HepG2 (cell line): ENCODE measurements at regions not wholly inside any gene's neighbourhood (a gene's known extent, or its start where the extent isn't known, plus 50 kb on each side); places are given as distances from the start of the nearest gene placed in this dataset.

Source experiments
- ATAC-seq: fragments of 200-7000 bp; cut with Tn5 transposase; 3 replicates; pipeline ENCODE4 v1.9.1; 2020; ENCODE audit warnings: mild to moderate bottlenecking, moderate library complexity
- BruUV-seq: library from RNA; stranded (reverse); fragments of 400-500 nt; replicated peaks from 2 replicates; lab custom pipeline; 2021; lab: Mats Ljungman, UMichigan
- CTCF ChIA-PET: fragments of 300-600 bp; formaldehyde crosslinking; extraction: SDS; loops from one replicate; lab custom pipeline; 2021; ENCODE audit warnings: low total read pairs, inconsistent platforms, low intra/inter-chr PET ratio; lab: Yijun Ruan, JAX
- POLR2A ChIA-PET: fragments of 350-600 bp; sonication (Branson Sonifier 250); formaldehyde crosslinking; loops from one replicate; lab custom pipeline; 2020; ENCODE audit warnings: antibody characterized with exemption, inconsistent platforms; lab: Yijun Ruan, JAX
- DNase-seq: peaks from one replicate; pipeline ENCODE4 v3.0.0-alpha.2; 2015; ENCODE audit warnings: low spot score
- FAIRE-seq: peaks from 3 replicates; lab custom pipeline; 2011; peaks lifted over from hg19 to GRCh38; lab: Jason Lieb, UNC
- H2AFZ ChIP-seq: one replicate; pipeline ENCODE4 v1.6.1; 2011; ENCODE audit warnings: low read length, inconsistent platforms
- H3K27ac ChIP-seq: fragments of 300-600 bp; 3 replicates; pipeline ENCODE4 v1.8.0; 2011; ENCODE audit warnings: mixed run types, mild to moderate bottlenecking, mixed read lengths, low read length, inconsistent platforms; ENCODE audit not compliant: insufficient read depth; ENCODE audit errors: extremely low read length
- H3K27me3 ChIP-seq, 2 experiments: fragments of 200-600 bp in 1 of 2; 2 replicates in 1 of 2; 3 replicates in 1 of 2; pipeline versions ENCODE4 v1.6.0 to v1.8.0; 2011; ENCODE audit warnings: low read length in 2 of 2, mild to moderate bottlenecking in 2 of 2, moderate library complexity in 2 of 2, inconsistent platforms in 1 of 2; ENCODE audit not compliant: insufficient read depth in 2 of 2, control insufficient read depth in 1 of 2
- H3K36me3 ChIP-seq, 2 experiments: fragments of 200-600 bp in 1 of 2; replicated peaks in 1 of 2; 2 replicates in 1 of 2; 3 replicates in 1 of 2; pipeline versions ENCODE4 v1.5.1 to v1.8.0; 2011; ENCODE audit warnings: low read length in 2 of 2, inconsistent platforms in 1 of 2; ENCODE audit not compliant: insufficient read depth in 2 of 2, control insufficient read depth in 1 of 2
- H3K4me1 ChIP-seq: 2 replicates; pipeline ENCODE4 v1.5.1; 2012; ENCODE audit warnings: low read length, inconsistent platforms; ENCODE audit not compliant: insufficient read depth
- H3K4me2 ChIP-seq: 2 replicates; pipeline ENCODE4 v1.6.0; 2011; ENCODE audit warnings: low read depth, low read length, inconsistent platforms
- H3K4me3 ChIP-seq, 3 experiments: fragments of 200-600 bp in 1 of 3; sonication (generic), shearing (Covaris generic) in 1 of 3; replicated peaks in 1 of 3; 2 replicates each; pipeline ENCODE4 v1.5.1; 2011 to 2016; ENCODE audit warnings: low read length in 3 of 3, inconsistent platforms in 2 of 3, low read depth in 2 of 3, mild to moderate bottlenecking in 2 of 3, control low read depth in 1 of 3, mixed read lengths in 1 of 3; ENCODE audit not compliant: insufficient read depth in 1 of 3
- H3K79me2 ChIP-seq: one replicate; pipeline ENCODE4 v1.6.1; 2011; ENCODE audit warnings: low read length, inconsistent platforms; ENCODE audit not compliant: insufficient read depth
- H3K9ac ChIP-seq: 2 replicates; pipeline ENCODE4 v1.6.0; 2011; ENCODE audit warnings: mild to moderate bottlenecking, low read depth, low read length, inconsistent platforms; ENCODE audit not compliant: insufficient read depth
- H3K9me3 ChIP-seq: 2 replicates; pipeline ENCODE4 v1.5.1; 2012; ENCODE audit warnings: mild to moderate bottlenecking, low read length
- H4K20me1 ChIP-seq: 2 replicates; pipeline ENCODE4 v1.6.0; 2011; ENCODE audit warnings: inconsistent platforms, mild to moderate bottlenecking, low read length, moderate library complexity; ENCODE audit not compliant: insufficient read depth
- ARID2 ChIP-seq: sonication (generic); formaldehyde crosslinking; IDR thresholded peaks from 2 replicates; pipeline ENCODE4 v1.8.1; 2022; ENCODE audit warnings: mild to moderate bottlenecking, missing genetic modification reagents, borderline replicate concordance
- ATAD3A ChIP-seq: sonication (generic); formaldehyde crosslinking; IDR thresholded peaks from 2 replicates; pipeline ENCODE4 v1.4.0; 2020; ENCODE audit warnings: missing genetic modification reagents
- GABPA ChIP-seq, 2 experiments: IDR thresholded peaks; 2 replicates each; pipeline ENCODE4 v1.6.1; 2011 to 2016; ENCODE audit warnings: low read depth in 2 of 2, low read length in 1 of 2, missing biosample characterization in 1 of 2, missing genetic modification characterization in 1 of 2
- GATAD2A ChIP-seq: IDR thresholded peaks from 2 replicates; pipeline ENCODE4 v1.6.1; 2016
- HMGA1 ChIP-seq: sonication (generic); formaldehyde crosslinking; conservative IDR thresholded peaks from 2 replicates; pipeline ENCODE4 v1.4.0; 2020; ENCODE audit warnings: missing genetic modification reagents
- JDP2 ChIP-seq: sonication (generic); formaldehyde crosslinking; IDR thresholded peaks from 2 replicates; pipeline ENCODE4 v1.8.1; 2022; ENCODE audit warnings: missing genetic modification reagents, borderline replicate concordance
- KMT2A ChIP-seq: sonication (generic); formaldehyde crosslinking; IDR thresholded peaks from 2 replicates; pipeline ENCODE4 v1.4.0; 2020; ENCODE audit warnings: missing genetic modification reagents
- MLLT10 ChIP-seq: sonication (generic); formaldehyde crosslinking; IDR thresholded peaks from 2 replicates; pipeline ENCODE4 v1.4.0; 2020; ENCODE audit warnings: missing genetic modification reagents
- NPAS2 ChIP-seq: sonication (generic); formaldehyde crosslinking; IDR thresholded peaks from 2 replicates; pipeline ENCODE4 v1.8.0; 2022; ENCODE audit warnings: mild to moderate bottlenecking, missing genetic modification reagents, borderline replicate concordance
- PHB2 ChIP-seq: fragments of 450-650 bp; IDR thresholded peaks from 2 replicates; pipeline ENCODE4 v1.6.1; 2018; ENCODE audit not compliant: partially characterized antibody
- POLR2AphosphoS2 ChIP-seq: IDR thresholded peaks from 2 replicates; pipeline ENCODE4 v1.6.1; 2011; ENCODE audit warnings: low read depth, low read length, improper control_type of control experiment
- PRDM10 ChIP-seq: sonication (generic); formaldehyde crosslinking; IDR thresholded peaks from 2 replicates; pipeline ENCODE4 v1.4.0; 2020; ENCODE audit warnings: low read depth, missing genetic modification reagents
- RFX5 ChIP-seq: IDR thresholded peaks from 2 replicates; pipeline ENCODE4 v1.6.1; 2011; ENCODE audit warnings: low read depth, low read length, improper control_type of control experiment
- THAP7 ChIP-seq: sonication (generic); formaldehyde crosslinking; IDR thresholded peaks from 2 replicates; pipeline ENCODE4 v1.8.1; 2023; ENCODE audit warnings: mild to moderate bottlenecking, missing genetic modification reagents
- ZNF451 ChIP-seq: sonication (generic); formaldehyde crosslinking; IDR thresholded peaks from 2 replicates; pipeline ENCODE4 v1.5.0; 2020; ENCODE audit warnings: mild to moderate bottlenecking, missing genetic modification reagents
- ZNF468 ChIP-seq: sonication (generic); formaldehyde crosslinking; IDR thresholded peaks from 2 replicates; pipeline ENCODE4 v1.8.0; 2022; ENCODE audit warnings: mild to moderate bottlenecking, moderate library complexity, missing genetic modification reagents
- ZNF513 ChIP-seq: sonication (generic); formaldehyde crosslinking; conservative IDR thresholded peaks from 2 replicates; pipeline ENCODE4 v1.5.0; 2020; ENCODE audit warnings: missing genetic modification reagents
- ZNF543 ChIP-seq: sonication (generic); formaldehyde crosslinking; IDR thresholded peaks from 2 replicates; pipeline ENCODE4 v1.4.0; 2020; ENCODE audit warnings: mild to moderate bottlenecking, missing genetic modification reagents
- ZNF670 ChIP-seq: sonication (generic); formaldehyde crosslinking; IDR thresholded peaks from 2 replicates; pipeline ENCODE4 v1.8.0; 2022; ENCODE audit warnings: mild to moderate bottlenecking, missing genetic modification reagents, borderline replicate concordance
- ZNF792 ChIP-seq: IDR thresholded peaks from 2 replicates; pipeline ENCODE4 v1.6.1; 2016
- ZNF879 ChIP-seq: sonication (generic); formaldehyde crosslinking; IDR thresholded peaks from 2 replicates; pipeline ENCODE4 v1.8.1; 2023; ENCODE audit warnings: missing genetic modification reagents
- WGBS: methylation state at CpG from one replicate; pipeline ENCODE4 v1.1.6; 2017; ENCODE audit warnings: low lambda C conversion rate; 5-methylcytosine and 5-hydroxymethylcytosine counted together
- in situ Hi-C: cut with HindIII; loops from 2 replicates; pipeline ENCODE4 v1.10.0; 2017; ENCODE audit warnings: low pct_unique_long_range_greater_than_20kb; ENCODE audit not compliant: extremely low pct_ligation_motif_present
- intact Hi-C: fragments of 100-400 bp; cut with micrococcal nuclease; formaldehyde crosslinking; loops from one replicate; pipeline ENCODE4 v1.10.0; 2022; ENCODE audit not compliant: unreplicated experiment
- TF ChIP-seq, protein P1 (sequence below): IDR thresholded peaks from 2 replicates; pipeline ENCODE4 v1.6.1; 2016; ENCODE audit warnings: mild to moderate bottlenecking, missing biosample characterization, missing genetic modification reagents

- TF ChIP-seq ZNF879 (CRISPR knock-in tag) (no peak), GABPA (IDR thresholded peaks at IDR 0.05; ENCODE audit: low read depth, low read length) (no peak), GABPA (CRISPR knock-in tag; IDR thresholded peaks at IDR 0.05; ENCODE audit: low read depth) (no peak), GATAD2A (CRISPR knock-in tag) (no peak), ATAD3A (CRISPR knock-in tag) (no peak), MLLT10 (CRISPR knock-in tag) (no peak), RFX5 (no peak), HMGA1 (no peak), NPAS2 (CRISPR knock-in tag) (no peak), ZNF451 (CRISPR knock-in tag) (no peak), JDP2 (CRISPR knock-in tag) (no peak), KMT2A (CRISPR knock-in tag) (no peak), THAP7 (no peak)
- TF ChIP-seq, protein P1, sequence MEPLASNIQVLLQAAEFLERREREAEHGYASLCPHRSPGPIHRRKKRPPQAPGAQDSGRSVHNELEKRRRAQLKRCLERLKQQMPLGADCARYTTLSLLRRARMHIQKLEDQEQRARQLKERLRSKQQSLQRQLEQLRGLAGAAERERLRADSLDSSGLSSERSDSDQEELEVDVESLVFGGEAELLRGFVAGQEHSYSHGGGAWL = no peak
Measured at GRCh38 chr1:63205776-63206175, 116.6 kb upstream of the FOXD3 start (continued).

DNA sequence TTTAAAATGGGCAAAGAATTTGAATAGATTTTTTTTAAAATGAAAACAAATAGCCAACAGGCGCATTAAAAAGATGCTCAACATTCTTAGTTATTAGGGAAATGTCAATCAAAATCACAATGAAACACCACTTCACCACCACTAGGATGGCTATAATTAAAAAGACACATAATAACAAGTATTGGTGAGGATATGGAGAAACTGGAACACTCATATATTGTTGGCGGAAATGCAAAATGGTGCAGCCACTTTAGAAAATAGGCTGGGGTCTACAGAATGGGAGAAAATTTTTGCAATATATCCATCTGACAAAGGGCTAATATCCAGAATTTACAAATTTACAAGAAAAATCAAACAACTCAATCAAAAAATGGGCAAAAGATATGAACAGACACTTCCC, 107.8 kb upstream of the FOXD3 start:
- H4K20me1 ChIP-seq = no peaks in the 10 kb centered on the region
- no peak overlapping the region for H3K4me2 ChIP-seq
- no peaks in the 10 kb centered on the region for H3K79me2 ChIP-seq
- H3K4me1 ChIP-seq = no peaks in the 10 kb centered on the region
- intact Hi-C loops = no loop called here
- DNase-seq = no peak
- H3K36me3 ChIP-seq = no peaks in the 10 kb centered on the region
- BruUV-seq = no TSS peak
- H3K9ac ChIP-seq = no peak overlapping the region
- peaks cover 0 to 4% of the 10 kb centered on the region in 2 experiments; a peak in 1 of 5 replicates for H3K27me3 ChIP-seq
- no peaks in the 10 kb centered on the region for H3K9me3 ChIP-seq
- POLR2A ChIA-PET = no interaction called here
- H3K27ac ChIP-seq = no peak overlapping the region
- ATAC-seq = no peak
- FAIRE-seq = no peak
- WGBS = 57% methylated on average over 2 of the region's 2 CpGs
- CTCF ChIA-PET = no interaction called here
- no peak overlapping the region for H2AFZ ChIP-seq
- in situ Hi-C loops = no loop called here
- no peak overlapping the region for H3K4me3 ChIP-seq
- no peak for TF ChIP-seq PHB2
- no peak for TF ChIP-seq ZNF543 (CRISPR knock-in tag)
- no peak for TF ChIP-seq PRDM10 (CRISPR knock-in tag)
- TF ChIP-seq ZNF468 = no peak
- no peak for TF ChIP-seq ZNF792
- no peak for TF ChIP-seq ARID2 (CRISPR knock-in tag)
- no peak for TF ChIP-seq ZNF670 (CRISPR knock-in tag)
- TF ChIP-seq POLR2AphosphoS2 = no peak
- no peak for TF ChIP-seq ZNF513 (CRISPR knock-in tag)
